DOHH2 (cell line): ENCODE measurements at regions not wholly inside any gene's neighbourhood (a gene's known extent, or its start where the extent isn't known, plus 50 kb on each side); places are given as distances from the start of the nearest gene placed in this dataset.

Experiments used
- EZH2phosphoT487 ChIP-seq: fragments of 200-600 bp; sonication (generic); IDR thresholded peaks from 2 replicates; pipeline ENCODE4 v1.6.1; 2017; ENCODE audit warnings: borderline replicate concordance, mild to moderate bottlenecking, antibody characterized with exemption, low read length, moderate library complexity, mixed read lengths
- TF ChIP-seq, protein P1 (sequence below): fragments of 200-600 bp; sonication (generic); IDR thresholded peaks from one replicate; pipeline ENCODE4 v1.5.1; 2014; ENCODE audit warnings: antibody characterized with exemption, mild to moderate bottlenecking, low read depth, low read length; ENCODE audit not compliant: poor library complexity, severe bottlenecking

DNA sequence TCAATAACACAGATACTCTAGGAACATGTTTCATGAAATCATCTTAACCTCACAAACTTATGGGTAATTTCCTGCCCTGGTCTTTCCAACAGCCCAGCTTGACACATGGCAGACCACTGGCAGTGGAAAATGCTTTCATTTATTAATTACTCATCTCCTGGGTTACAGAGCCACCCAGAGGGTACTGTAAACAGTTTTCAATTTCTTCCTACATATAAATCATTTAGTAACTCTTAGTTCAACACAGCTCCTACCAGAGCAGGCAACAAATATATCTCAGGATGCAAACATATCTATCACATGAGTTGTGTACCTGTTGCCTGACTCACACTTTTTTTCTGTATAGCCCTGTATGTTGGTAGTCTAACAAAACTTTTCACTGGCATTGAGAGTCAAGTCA is 99.2 kb upstream of the VRK2 start:
- TF ChIP-seq, protein P1, sequence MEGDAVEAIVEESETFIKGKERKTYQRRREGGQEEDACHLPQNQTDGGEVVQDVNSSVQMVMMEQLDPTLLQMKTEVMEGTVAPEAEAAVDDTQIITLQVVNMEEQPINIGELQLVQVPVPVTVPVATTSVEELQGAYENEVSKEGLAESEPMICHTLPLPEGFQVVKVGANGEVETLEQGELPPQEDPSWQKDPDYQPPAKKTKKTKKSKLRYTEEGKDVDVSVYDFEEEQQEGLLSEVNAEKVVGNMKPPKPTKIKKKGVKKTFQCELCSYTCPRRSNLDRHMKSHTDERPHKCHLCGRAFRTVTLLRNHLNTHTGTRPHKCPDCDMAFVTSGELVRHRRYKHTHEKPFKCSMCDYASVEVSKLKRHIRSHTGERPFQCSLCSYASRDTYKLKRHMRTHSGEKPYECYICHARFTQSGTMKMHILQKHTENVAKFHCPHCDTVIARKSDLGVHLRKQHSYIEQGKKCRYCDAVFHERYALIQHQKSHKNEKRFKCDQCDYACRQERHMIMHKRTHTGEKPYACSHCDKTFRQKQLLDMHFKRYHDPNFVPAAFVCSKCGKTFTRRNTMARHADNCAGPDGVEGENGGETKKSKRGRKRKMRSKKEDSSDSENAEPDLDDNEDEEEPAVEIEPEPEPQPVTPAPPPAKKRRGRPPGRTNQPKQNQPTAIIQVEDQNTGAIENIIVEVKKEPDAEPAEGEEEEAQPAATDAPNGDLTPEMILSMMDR: no peak
- TF ChIP-seq EZH2phosphoT487: no peak
